ENCODE measurements at regions not wholly inside any gene's neighbourhood (a gene's known extent, or its start where the extent isn't known, plus 50 kb on each side); places are given as distances from the start of the nearest gene placed in this dataset.

GRCh38 chr6:170114187-170114945 is 176.5 kb downstream of the DLL1 start:
- Mint-ChIP-seq H3K27me3 (peaks cover 5% of the 10 kb centered on the region), H3K4me1 (no peaks in the 10 kb centered on the region), H3K36me3 (ENCODE audit: low read depth) (no peaks in the 10 kb centered on the region), H3K4me3 (no peak overlapping the region), H3K9me3 (peaks cover 7% of the 10 kb centered on the region), H3K27ac (no peak overlapping the region)
- ChIA-PET CTCF (no interaction called here), POLR2A (no interaction called here)
- DNase-seq = no peak

- CTCF ChIA-PET = interaction anchor here (0.6 kb wide), 1 partner anchor 65 kb away, joined by 3 read pairs; no protein-coding TSS in a partner anchor
- DNase-seq = no peak
- Mint-ChIP-seq H3K36me3 (ENCODE audit: low read depth) (no peaks in the 10 kb centered on the region), H3K9me3 (no peaks in the 10 kb centered on the region), H3K27me3 (peaks cover 3% of the 10 kb centered on the region), H3K4me3 (no peak overlapping the region), H3K27ac (no peak overlapping the region), H3K4me1 (no peaks in the 10 kb centered on the region)
- POLR2A ChIA-PET = no interaction called here
These were observed 177.7 kb downstream of the DLL1 start for GRCh38 chr6:170113141-170113540.

- Mint-ChIP-seq H3K27ac (no peak overlapping the region), H3K27me3 (peaks cover 3% of the 10 kb centered on the region), H3K36me3 (ENCODE audit: low read depth) (no peaks in the 10 kb centered on the region), H3K4me1 (no peaks in the 10 kb centered on the region), H3K4me3 (no peak overlapping the region), H3K9me3 (no peaks in the 10 kb centered on the region)
- ChIA-PET POLR2A (no interaction called here), CTCF (interaction anchor here (0.6 kb wide), 1 partner anchor 65 kb away, joined by 3 read pairs; no protein-coding TSS in a partner anchor)
- DNase-seq = no peak
These were observed 178.4 kb downstream of the DLL1 start for GRCh38 chr6:170112583-170112860.

- peaks cover 3% of the 10 kb centered on the region for H3K27me3 Mint-ChIP-seq
- no peak overlapping the region for H3K4me3 Mint-ChIP-seq
- ChIA-PET POLR2A (no interaction called here), CTCF (no interaction called here)
- no peaks in the 10 kb centered on the region for H3K4me1 Mint-ChIP-seq
- no peak for DNase-seq
- H3K9me3 Mint-ChIP-seq = no peaks in the 10 kb centered on the region
- no peak overlapping the region for H3K27ac Mint-ChIP-seq
- H3K36me3 Mint-ChIP-seq (ENCODE audit: low read depth) = no peaks in the 10 kb centered on the region
These were observed 178.9 kb downstream of the DLL1 start for GRCh38 chr6:170111816-170112582.

GRCh38 chr6:170111141-170111664 is 179.7 kb downstream of the DLL1 start:
- no peaks in the 10 kb centered on the region for H3K9me3 Mint-ChIP-seq
- no peak overlapping the region for H3K4me3 Mint-ChIP-seq
- H3K27ac Mint-ChIP-seq = no peak overlapping the region
- CTCF ChIA-PET = no interaction called here
- H3K4me1 Mint-ChIP-seq = no peaks in the 10 kb centered on the region
- no peaks in the 10 kb centered on the region for H3K36me3 Mint-ChIP-seq (ENCODE audit: low read depth)
- DNase-seq = no peak
- POLR2A ChIA-PET = no interaction called here
- peaks cover 7% of the 10 kb centered on the region for H3K27me3 Mint-ChIP-seq

- CTCF ChIA-PET = interaction anchor here (1.1 kb wide), 1 partner anchor 279 kb away, joined by 3 read pairs; no protein-coding TSS in a partner anchor
- H3K4me3 Mint-ChIP-seq = no peak overlapping the region
- H3K9me3 Mint-ChIP-seq = no peaks in the 10 kb centered on the region
- no peak overlapping the region for H3K27ac Mint-ChIP-seq
- POLR2A ChIA-PET = interaction anchor here (0.6 kb wide), 1 partner anchor 236 kb away, joined by 3 read pairs; no protein-coding TSS in a partner anchor
- H3K4me1 Mint-ChIP-seq = no peaks in the 10 kb centered on the region
- no peak for DNase-seq
- H3K36me3 Mint-ChIP-seq (ENCODE audit: low read depth) = no peaks in the 10 kb centered on the region
- peaks cover 9% of the 10 kb centered on the region for H3K27me3 Mint-ChIP-seq
These were observed 180.4 kb downstream of the DLL1 start for GRCh38 chr6:170110201-170111140.

- no peak overlapping the region for H3K27ac Mint-ChIP-seq
- no peak for DNase-seq
- no peak overlapping the region for H3K4me3 Mint-ChIP-seq
- ChIA-PET CTCF (interaction anchor here (1.1 kb wide), 1 partner anchor 9 kb away, joined by 4 read pairs; no protein-coding TSS in a partner anchor), POLR2A (no interaction called here)
- no peaks in the 10 kb centered on the region for H3K9me3 Mint-ChIP-seq
- peaks cover 13% of the 10 kb centered on the region for H3K27me3 Mint-ChIP-seq
- no peaks in the 10 kb centered on the region for H3K4me1 Mint-ChIP-seq
- H3K36me3 Mint-ChIP-seq (ENCODE audit: low read depth) = no peaks in the 10 kb centered on the region
These were observed 181.8 kb downstream of the DLL1 start for GRCh38 chr6:170108890-170109587.

- Mint-ChIP-seq H3K27ac (no peak overlapping the region), H3K27me3 (peaks cover 11% of the 10 kb centered on the region), H3K36me3 (ENCODE audit: low read depth) (no peaks in the 10 kb centered on the region), H3K9me3 (no peaks in the 10 kb centered on the region), H3K4me3 (no peak overlapping the region), H3K4me1 (no peaks in the 10 kb centered on the region)
- POLR2A ChIA-PET = no interaction called here
- CTCF ChIA-PET = interaction anchor here (1.1 kb wide), 1 partner anchor 8 kb away, joined by 4 read pairs; no protein-coding TSS in a partner anchor
- DNase-seq = no peak
These were observed 182.4 kb downstream of the DLL1 start for GRCh38 chr6:170108456-170108855.

GRCh38 chr6:170107606-170108222 is 183.2 kb downstream of the DLL1 start:
- POLR2A ChIA-PET = no interaction called here
- DNase-seq = no peak
- Mint-ChIP-seq H3K27ac (no peak overlapping the region), H3K27me3 (peaks cover 11% of the 10 kb centered on the region), H3K36me3 (ENCODE audit: low read depth) (no peaks in the 10 kb centered on the region), H3K4me3 (no peak overlapping the region), H3K4me1 (no peaks in the 10 kb centered on the region), H3K9me3 (no peaks in the 10 kb centered on the region)
- CTCF ChIA-PET = no interaction called here

- no peak for DNase-seq
- H3K4me3 Mint-ChIP-seq = no peak overlapping the region
- H3K9me3 Mint-ChIP-seq = no peaks in the 10 kb centered on the region
- H3K36me3 Mint-ChIP-seq (ENCODE audit: low read depth) = no peaks in the 10 kb centered on the region
- no peaks in the 10 kb centered on the region for H3K4me1 Mint-ChIP-seq
- CTCF ChIA-PET = no interaction called here
- H3K27me3 Mint-ChIP-seq = peaks cover 11% of the 10 kb centered on the region
- POLR2A ChIA-PET = no interaction called here
- no peak overlapping the region for H3K27ac Mint-ChIP-seq
These were observed 183.9 kb downstream of the DLL1 start for GRCh38 chr6:170106906-170107525.

GRCh38 chr6:170102582-170103481 is 188.0 kb downstream of the DLL1 start:
- H3K4me1 Mint-ChIP-seq = no peaks in the 10 kb centered on the region
- no peaks in the 10 kb centered on the region for H3K36me3 Mint-ChIP-seq (ENCODE audit: low read depth)
- peaks cover 11% of the 10 kb centered on the region for H3K9me3 Mint-ChIP-seq
- H3K27ac Mint-ChIP-seq = no peak overlapping the region
- H3K4me3 Mint-ChIP-seq = no peak overlapping the region
- ChIA-PET CTCF (interaction anchor here (1.2 to 1.8 kb wide), 2 partner anchors 13 to 14 kb away, joined by 3 read pairs; no protein-coding TSS in a partner anchor), POLR2A (no interaction called here)
- no peak for DNase-seq
- peaks cover 12% of the 10 kb centered on the region for H3K27me3 Mint-ChIP-seq

Data from activated CD4-positive, alpha-beta T cell treated with anti-CD3 and anti-CD28 coated beads, Interleukin-2, amount 10 ng/mL, durations not matched to agents 7 days and 5 days (primary cell).